ENCODE measurements at regions not wholly inside any gene's neighbourhood (a gene's known extent, or its start where the extent isn't known, plus 50 kb on each side); places are given as distances from the start of the nearest gene placed in this dataset.

GRCh38 chr5:35456506-35456905, 161.2 kb upstream of the SPEF2 start:
- Histone ChIP-seq H3K36me3 (no peaks in the 10 kb centered on the region), H3K27ac (no peak overlapping the region), H3K4me1 (no peaks in the 10 kb centered on the region), H3K9me3 (peaks cover 0 to 20% (median 0%) of the 10 kb centered on the region in 3 donors), H3K27me3 (no peaks in the 10 kb centered on the region), H3K4me3 (no peak overlapping the region)
- TF ChIP-seq, protein P1, sequence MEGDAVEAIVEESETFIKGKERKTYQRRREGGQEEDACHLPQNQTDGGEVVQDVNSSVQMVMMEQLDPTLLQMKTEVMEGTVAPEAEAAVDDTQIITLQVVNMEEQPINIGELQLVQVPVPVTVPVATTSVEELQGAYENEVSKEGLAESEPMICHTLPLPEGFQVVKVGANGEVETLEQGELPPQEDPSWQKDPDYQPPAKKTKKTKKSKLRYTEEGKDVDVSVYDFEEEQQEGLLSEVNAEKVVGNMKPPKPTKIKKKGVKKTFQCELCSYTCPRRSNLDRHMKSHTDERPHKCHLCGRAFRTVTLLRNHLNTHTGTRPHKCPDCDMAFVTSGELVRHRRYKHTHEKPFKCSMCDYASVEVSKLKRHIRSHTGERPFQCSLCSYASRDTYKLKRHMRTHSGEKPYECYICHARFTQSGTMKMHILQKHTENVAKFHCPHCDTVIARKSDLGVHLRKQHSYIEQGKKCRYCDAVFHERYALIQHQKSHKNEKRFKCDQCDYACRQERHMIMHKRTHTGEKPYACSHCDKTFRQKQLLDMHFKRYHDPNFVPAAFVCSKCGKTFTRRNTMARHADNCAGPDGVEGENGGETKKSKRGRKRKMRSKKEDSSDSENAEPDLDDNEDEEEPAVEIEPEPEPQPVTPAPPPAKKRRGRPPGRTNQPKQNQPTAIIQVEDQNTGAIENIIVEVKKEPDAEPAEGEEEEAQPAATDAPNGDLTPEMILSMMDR (IDR thresholded peaks at IDR 0.05): no peak
- TF ChIP-seq EP300 (IDR thresholded peaks at IDR 0.05): no peak
- no peak for TF ChIP-seq POLR2A (IDR thresholded peaks at IDR 0.05)
- TF ChIP-seq POLR2AphosphoS5 (IDR thresholded peaks at IDR 0.05): no peak
- ATAC-seq: no peak
- WGBS, 2 donors (ENCODE audit: low coverage in 1 of 2): 60 to 71% methylated on average over 1 of the region's 1 CpG

DNA sequence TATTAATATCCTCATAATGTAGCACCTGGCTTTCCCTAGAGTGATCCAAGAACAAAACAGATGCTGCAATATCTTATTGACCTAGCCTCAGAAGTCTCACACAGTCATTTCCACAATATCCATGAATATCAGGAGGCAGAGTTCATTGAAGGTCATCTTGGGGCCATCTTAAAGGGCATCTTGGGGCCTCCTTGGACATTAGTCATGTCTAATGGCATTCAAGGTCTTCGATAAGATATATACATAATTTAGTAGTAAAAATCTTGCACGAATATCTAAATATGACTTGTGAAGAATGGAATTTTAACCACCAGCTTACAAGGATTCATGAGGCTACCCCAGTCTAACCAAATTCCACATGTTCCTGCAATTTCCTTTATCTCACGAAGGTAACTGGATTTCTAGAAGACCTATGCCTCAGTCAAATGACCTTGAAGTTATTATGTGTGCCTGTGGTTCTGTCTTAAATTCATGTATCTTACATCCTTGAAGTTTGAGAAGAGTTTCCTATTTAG, 163.6 kb upstream of the SPEF2 start:
- Histone ChIP-seq H3K27ac (no peak overlapping the region), H3K9me3 (peaks cover 0 to 39% (median 0%) of the 10 kb centered on the region in 3 donors), H3K36me3 (no peaks in the 10 kb centered on the region), H3K4me3 (no peak overlapping the region), H3K27me3 (no peaks in the 10 kb centered on the region), H3K4me1 (no peaks in the 10 kb centered on the region)
- TF ChIP-seq EP300 (IDR thresholded peaks at IDR 0.05) (no peak), POLR2AphosphoS5 (IDR thresholded peaks at IDR 0.05) (no peak), POLR2A (IDR thresholded peaks at IDR 0.05) (no peak)
- TF ChIP-seq, protein P1 (IDR thresholded peaks at IDR 0.05): no peak
- WGBS, 2 donors (ENCODE audit: low coverage in 1 of 2): 83 to 84% methylated on average over 3 of the region's 3 CpGs
- no peak for ATAC-seq

- ATAC-seq: no peak
- Histone ChIP-seq H3K27ac (no peak overlapping the region), H3K27me3 (no peaks in the 10 kb centered on the region), H3K4me1 (no peaks in the 10 kb centered on the region), H3K9me3 (peaks cover 0 to 12% (median 0%) of the 10 kb centered on the region in 3 donors), H3K36me3 (no peaks in the 10 kb centered on the region), H3K4me3 (no peak overlapping the region)
- TF ChIP-seq EP300 (IDR thresholded peaks at IDR 0.05) (no peak), POLR2AphosphoS5 (IDR thresholded peaks at IDR 0.05) (no peak), POLR2A (IDR thresholded peaks at IDR 0.05) (no peak)
- TF ChIP-seq, protein P1 (IDR thresholded peaks at IDR 0.05): no peak
- WGBS, 2 donors (ENCODE audit: low coverage in 1 of 2): 100% methylated on average over 2 of the region's 5 CpGs; no CpG with 5 or more reads in 1 of the 2 donors
Measured at GRCh38 chr5:35443803-35444595, 173.7 kb upstream of the SPEF2 start.

- Histone ChIP-seq H3K27me3 (no peaks in the 10 kb centered on the region), H3K4me3 (no peak overlapping the region), H3K4me1 (no peaks in the 10 kb centered on the region), H3K27ac (no peak overlapping the region), H3K9me3 (peaks cover 0 to 12% (median 0%) of the 10 kb centered on the region in 3 donors), H3K36me3 (no peaks in the 10 kb centered on the region)
- 77 to 89% methylated on average over 4 of the region's 4 CpGs for WGBS, 2 donors (ENCODE audit: low coverage in 1 of 2)
- no peak for ATAC-seq
- TF ChIP-seq EP300 (IDR thresholded peaks at IDR 0.05): no peak
- no peak for TF ChIP-seq POLR2AphosphoS5 (IDR thresholded peaks at IDR 0.05)
- TF ChIP-seq, protein P1 (IDR thresholded peaks at IDR 0.05): no peak
- no peak for TF ChIP-seq POLR2A (IDR thresholded peaks at IDR 0.05)
Measured at GRCh38 chr5:35442885-35443639, 174.6 kb upstream of the SPEF2 start.
